HCT116 (cell line): ENCODE measurements at regions not wholly inside any gene's neighbourhood (a gene's known extent, or its start where the extent isn't known, plus 50 kb on each side); places are given as distances from the start of the nearest gene placed in this dataset.
"Not testable (repeated sequence)": the region's sequence is repeated elsewhere in the genome, so short reads cannot be mapped to it uniquely, and the experiment has no call there.

Experiments used
- ATAC-seq: fragments of 200-7000 bp; cut with Tn5 transposase; 2 replicates; pipeline ENCODE4 v1.9.1; 2020; ENCODE audit warnings: mild to moderate bottlenecking, moderate library complexity
- BruUV-seq: library from RNA; stranded (reverse); fragments of 400-500 nt; replicated peaks from 2 replicates; lab custom pipeline; 2021; lab: Mats Ljungman, UMichigan
- CTCF ChIA-PET: fragments of 300-600 bp; sonication (Branson Sonifier 250); formaldehyde crosslinking; loops from one replicate; lab custom pipeline; 2021; ENCODE audit warnings: antibody characterized with exemption; lab: Charles Lee
- POLR2A ChIA-PET: fragments of 300-600, 350-600 bp; sonication (Branson Sonifier 250); formaldehyde crosslinking; loops from one replicate; lab custom pipeline; 2021; ENCODE audit warnings: antibody characterized with exemption; lab: Charles Lee
- RAD21 ChIA-PET, 2 experiments: fragments of 300-600 bp; sonication (Branson Sonifier 250); formaldehyde crosslinking; loops; one replicate each; lab custom pipeline; 2023; ENCODE audit warnings: low total read pairs in 2 of 2; ENCODE audit not compliant: uncharacterized antibody in 2 of 2, unreplicated experiment in 2 of 2, low non-redundant PET in 1 of 2; lab: Charles Lee
- DNase-seq: peaks from one replicate; pipeline ENCODE4 v3.0.0-alpha.2; 2010; ENCODE audit warnings: low read depth, low spot score
- H2AFZ ChIP-seq: fragments of 200-600 bp; shearing (Covaris generic), sonication (generic); 2 replicates; pipeline ENCODE4 v1.6.1; 2017; ENCODE audit warnings: low read depth, mixed run types, mixed read lengths, antibody characterized with exemption, low read length; ENCODE audit not compliant: poor library complexity, severe bottlenecking
- H3K27ac ChIP-seq: 2 replicates; pipeline ENCODE4 v1.5.1; 2012; ENCODE audit warnings: low read depth, low read length
- H3K27me3 ChIP-seq: fragments of 200-600 bp; sonication (generic); 2 replicates; pipeline ENCODE4 v1.6.1; 2016; ENCODE audit warnings: mixed run types, low read length, mixed read lengths; ENCODE audit not compliant: insufficient read depth
- H3K36me3 ChIP-seq, 2 experiments: fragments of 200-500 bp in 1 of 2; fragments of 200-600 bp in 1 of 2; sonication (Bioruptor generic) in 1 of 2; sonication (generic) in 1 of 2; 2 replicates each; pipeline versions ENCODE4 v1.5.1 to v1.6.1; 2014 to 2016; ENCODE audit warnings: low read length in 2 of 2, inconsistent platforms in 1 of 2, mixed read lengths in 1 of 2, mixed run types in 1 of 2; ENCODE audit not compliant: insufficient read depth in 2 of 2, control insufficient read depth in 1 of 2
- H3K4me1 ChIP-seq, 2 experiments: fragments of 200-600 bp in 1 of 2; sonication (generic) in 1 of 2; 2 replicates each; pipeline versions ENCODE4 v1.5.1 to v1.6.1; 2012 to 2017; ENCODE audit warnings: low read length in 2 of 2, inconsistent platforms in 1 of 2, mild to moderate bottlenecking in 1 of 2, mixed read lengths in 1 of 2, mixed run types in 1 of 2, moderate library complexity in 1 of 2; ENCODE audit not compliant: insufficient read depth in 2 of 2, control insufficient read depth in 1 of 2
- H3K4me2 ChIP-seq: fragments of 200-600 bp; sonication (generic); 2 replicates; pipeline ENCODE4 v1.6.1; 2017; ENCODE audit warnings: mixed run types, low read length, mixed read lengths
- H3K4me3 ChIP-seq, 2 experiments: fragments of 200-600 bp in 1 of 2; sonication (generic) in 1 of 2; replicated peaks in 1 of 2; 2 replicates each; pipeline ENCODE4 v1.5.1; 2011 to 2016; ENCODE audit warnings: low read length in 2 of 2, control low read depth in 1 of 2, low read depth in 1 of 2, mild to moderate bottlenecking in 1 of 2, mixed read lengths in 1 of 2, mixed run types in 1 of 2
- H3K79me2 ChIP-seq: fragments of 200-600 bp; sonication (generic); 2 replicates; pipeline ENCODE4 v1.6.1; 2017; ENCODE audit warnings: mild to moderate bottlenecking, mixed run types, low read length, moderate library complexity, mixed read lengths; ENCODE audit not compliant: insufficient read depth
- H3K9ac ChIP-seq: fragments of 200-600 bp; sonication (generic); 2 replicates; pipeline ENCODE4 v1.6.1; 2016; ENCODE audit warnings: low read length, mixed read lengths
- H3K9me2 ChIP-seq: fragments of 200-600 bp; sonication (generic), shearing (Covaris generic); 2 replicates; pipeline ENCODE4 v1.6.1; 2017; ENCODE audit warnings: mixed run types, mild to moderate bottlenecking, moderate library complexity; ENCODE audit not compliant: insufficient read depth
- H3K9me3 ChIP-seq, 2 experiments: fragments of 200-500 bp in 1 of 2; fragments of 200-600 bp in 1 of 2; sonication (Bioruptor generic) in 1 of 2; sonication (generic) in 1 of 2; 2 replicates each; pipeline ENCODE4 v1.6.1; 2014 to 2017; ENCODE audit warnings: low read length in 2 of 2, mixed read lengths in 2 of 2, inconsistent platforms in 1 of 2, low read depth in 1 of 2, mild to moderate bottlenecking in 1 of 2, mixed run types in 1 of 2, moderate library complexity in 1 of 2; ENCODE audit not compliant: control insufficient read depth in 1 of 2, insufficient read depth in 1 of 2
- H4K20me1 ChIP-seq: fragments of 200-600 bp; sonication (generic), shearing (Covaris generic); 2 replicates; pipeline ENCODE4 v1.6.1; 2017; ENCODE audit warnings: mixed run types, mild to moderate bottlenecking, moderate library complexity; ENCODE audit not compliant: insufficient read depth
- ATF3 ChIP-seq: IDR thresholded peaks from 2 replicates; pipeline ENCODE4 v1.6.1; 2012
- ELF1 ChIP-seq: IDR thresholded peaks from 2 replicates; pipeline ENCODE4 v1.6.1; 2012; ENCODE audit warnings: low read depth, borderline replicate concordance
- EZH2 ChIP-seq: fragments of 200-600 bp; sonication (generic); IDR thresholded peaks from 2 replicates; pipeline ENCODE4 v1.6.1; 2017; ENCODE audit warnings: antibody characterized with exemption, mixed run types
- MAX ChIP-seq: IDR thresholded peaks from 2 replicates; pipeline ENCODE4 v1.6.1; 2012
- RAD21 ChIP-seq: IDR thresholded peaks from 2 replicates; pipeline ENCODE4 v1.6.1; 2012; ENCODE audit warnings: low read depth, mild to moderate bottlenecking
- SIN3A ChIP-seq: IDR thresholded peaks from 2 replicates; pipeline ENCODE4 v1.6.1; 2012; ENCODE audit warnings: low read depth
- YY1 ChIP-seq: IDR thresholded peaks from 2 replicates; pipeline ENCODE4 v1.6.1; 2011; ENCODE audit warnings: low read length, low read depth, moderate library complexity, mild to moderate bottlenecking; ENCODE audit not compliant: insufficient replicate concordance; ENCODE audit errors: extremely low read depth
- ZNF274 ChIP-seq: fragments of 200-500 bp; sonication (Bioruptor generic); IDR thresholded peaks from 2 replicates; pipeline ENCODE4 v1.6.1; 2014; ENCODE audit warnings: mild to moderate bottlenecking, low read depth, low read length, inconsistent platforms
- intact Hi-C: fragments of 100-400 bp; cut with micrococcal nuclease; formaldehyde crosslinking; loops from 2 replicates; pipeline ENCODE4 v1.10.0; 2022

- TF ChIP-seq YY1 (no peak), ELF1 (no peak), ZNF274 (no peak), MAX (no peak), ATF3 (no peak), EZH2 (no peak), SIN3A (no peak)
Measured at GRCh38 chr18:39232490-39232889, 1666.9 kb upstream of the CELF4 start (continued).

GRCh38 chr18:39230086-39230803, 1664.6 kb upstream of the CELF4 start:
- DNase-seq = no peak
- intact Hi-C loops = no loop called here
- no peak overlapping the region for H2AFZ ChIP-seq

GRCh38 chr18:39227769-39228168, 1662.2 kb upstream of the CELF4 start:
- H3K9ac ChIP-seq, H3K27ac ChIP-seq, H3K4me1 ChIP-seq, DNase-seq, POLR2A ChIA-PET, H3K27me3 ChIP-seq, H3K79me2 ChIP-seq, intact Hi-C loops, H3K9me2 ChIP-seq, H3K9me3 ChIP-seq, H4K20me1 ChIP-seq, CTCF ChIA-PET, H3K36me3 ChIP-seq, RAD21 ChIA-PET, H3K4me2 ChIP-seq, H3K4me3 ChIP-seq, H2AFZ ChIP-seq, BruUV-seq, ATAC-seq: not testable (repeated sequence)

More at GRCh38 chr18:39230086-39230803, 1664.6 kb upstream of the CELF4 start:
- Histone ChIP-seq H3K9me3 (0 out of 4 replicates have a peak, but pooled peaks cover 0 to 7% of the 10 kb centered on the region in 2 experiments), H3K4me3 (no peak overlapping the region), H3K79me2 (no peaks in the 10 kb centered on the region), H3K9ac (no peak overlapping the region), H3K27me3 (no peaks in the 10 kb centered on the region), H3K4me2 (no peak overlapping the region), H4K20me1 (no peaks in the 10 kb centered on the region), H3K36me3 (no peaks in the 10 kb centered on the region), H3K4me1 (no peaks in the 10 kb centered on the region), H3K9me2 (no peaks in the 10 kb centered on the region), H3K27ac (no peak overlapping the region)
- BruUV-seq = no TSS peak
- ChIA-PET CTCF (no interaction called here), RAD21 (no interaction called here), POLR2A (no interaction called here)
- no peak for ATAC-seq
- no peak for TF ChIP-seq MAX
- no peak for TF ChIP-seq RAD21
